ENCODE measurements at regions not wholly inside any gene's neighbourhood (a gene's known extent, or its start where the extent isn't known, plus 50 kb on each side); places are given as distances from the start of the nearest gene placed in this dataset.

GRCh38 chr5:6858419-6858818 lies 145.2 kb downstream of the TENT4A start:
- ChIA-PET POLR2A (no interaction called here), CTCF (no interaction called here)
- Histone ChIP-seq H3K4me1 (ENCODE audit: control insufficient read depth, insufficient read depth, low read length) (no peaks in the 10 kb centered on the region), H3K9me3 (ENCODE audit: control insufficient read depth, insufficient read depth, low read depth, low read length) (no peaks in the 10 kb centered on the region), H3K36me3 (ENCODE audit: control insufficient read depth, insufficient read depth, low read length) (no peaks in the 10 kb centered on the region), H3K27me3 (ENCODE audit: control insufficient read depth, insufficient read depth, low read length) (no peaks in the 10 kb centered on the region), H3K4me3 (ENCODE audit: low read depth in 2 of 2, low read length in 2 of 2) (no peak overlapping the region), H3K27ac (ENCODE audit: low read length) (no peak overlapping the region)
- in situ Hi-C loops (cut with HindIII; ENCODE audit: low pct_unique_long_range_greater_than_20kb, low sequenced_read_pairs), result no loop called here
- DNase-seq (ENCODE audit: low read depth, low spot score) (no peak), ATAC-seq (peak; percentile 48; the same call in 1 of the 2 replicates)
- TF ChIP-seq REST (IDR thresholded peaks at IDR 0.05; ENCODE audit: insufficient read depth in 1 of 2, low read depth in 2 of 2, low read length in 1 of 2), result no peak
- no peak for TF ChIP-seq CTCF (IDR thresholded peaks at IDR 0.05)
- TF ChIP-seq SIN3A (IDR thresholded peaks at IDR 0.05; ENCODE audit: borderline replicate concordance, insufficient read depth, low read depth, low read length), result no peak
- no TSS peak for BruUV-seq (replicated peaks)
- intact Hi-C loops (cut with micrococcal nuclease; ENCODE audit: unreplicated experiment), result no loop called here

- TF ChIP-seq REST (IDR thresholded peaks at IDR 0.05; ENCODE audit: insufficient read depth in 1 of 2, low read depth in 2 of 2, low read length in 1 of 2), result no peak
- TF ChIP-seq TCF7L2 (IDR thresholded peaks at IDR 0.05; ENCODE audit: low read depth, low read length), result no peak
- TF ChIP-seq SIN3A (IDR thresholded peaks at IDR 0.05; ENCODE audit: borderline replicate concordance, insufficient read depth, low read depth, low read length), result no peak
- no peak for TF ChIP-seq CTCF (IDR thresholded peaks at IDR 0.05)
- no peak for TF ChIP-seq POLR2AphosphoS5 (IDR thresholded peaks at IDR 0.05; ENCODE audit: low read depth, low read length)
- ATAC-seq, result no peak
- H3K4me3 ChIP-seq (ENCODE audit: low read depth in 2 of 2, low read length in 2 of 2), result no peak overlapping the region
- no peaks in the 10 kb centered on the region for H3K9me3 ChIP-seq (ENCODE audit: control insufficient read depth, insufficient read depth, low read depth, low read length)
- no peaks in the 10 kb centered on the region for H3K36me3 ChIP-seq (ENCODE audit: control insufficient read depth, insufficient read depth, low read length)
- DNase-seq (ENCODE audit: low read depth, low spot score), result no peak
- no peaks in the 10 kb centered on the region for H3K4me1 ChIP-seq (ENCODE audit: control insufficient read depth, insufficient read depth, low read length)
- ChIA-PET CTCF (no interaction called here), POLR2A (no interaction called here)
- no TSS peak for BruUV-seq (replicated peaks)
- H3K27ac ChIP-seq (ENCODE audit: low read length), result no peak overlapping the region
- no peaks in the 10 kb centered on the region; the same call in 1 of the 2 replicates for H3K27me3 ChIP-seq (ENCODE audit: control insufficient read depth, insufficient read depth, low read length)
- intact Hi-C loops (cut with micrococcal nuclease; ENCODE audit: unreplicated experiment), result no loop called here
- in situ Hi-C loops (cut with HindIII; ENCODE audit: low pct_unique_long_range_greater_than_20kb, low sequenced_read_pairs), result no loop called here
Measured at GRCh38 chr5:6859023-6859422, 145.8 kb downstream of the TENT4A start.

Measured in Panc1 (cell line).